PC-9 (cell line): ENCODE measurements at regions not wholly inside any gene's neighbourhood (a gene's known extent, or its start where the extent isn't known, plus 50 kb on each side); places are given as distances from the start of the nearest gene placed in this dataset.

ENCODE experiments used
- EZH2 ChIP-seq: fragments of 200-600 bp; sonication (generic); IDR thresholded peaks from 2 replicates; pipeline ENCODE4 v1.8.0; 2017; ENCODE audit warnings: antibody characterized with exemption, low read depth
- TF ChIP-seq, protein P1 (sequence below): fragments of 200-600 bp; sonication (generic); conservative IDR thresholded peaks from 2 replicates; pipeline ENCODE4 v1.6.1; 2017; ENCODE audit warnings: mixed run types, antibody characterized with exemption, mild to moderate bottlenecking, moderate library complexity

DNA sequence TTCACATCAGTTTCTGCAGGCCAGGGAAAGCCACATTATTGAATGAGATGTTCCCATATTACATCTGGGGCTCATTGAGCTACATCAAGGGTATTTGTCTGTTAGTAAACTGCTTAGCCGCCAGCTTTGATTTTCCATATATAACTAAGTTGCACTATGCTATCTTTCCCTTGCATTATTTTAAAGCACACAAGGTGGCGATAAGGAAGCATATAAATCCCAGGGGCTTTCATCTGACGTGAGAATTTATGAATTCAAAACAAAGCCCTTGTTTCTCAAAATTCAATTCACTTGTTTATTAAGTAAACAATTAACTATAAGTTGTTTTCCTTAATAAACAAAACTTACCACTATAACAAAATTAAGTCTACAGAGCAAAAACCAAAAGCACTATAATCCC, 334.1 kb upstream of the TPK1 start:
- TF ChIP-seq, protein P1, sequence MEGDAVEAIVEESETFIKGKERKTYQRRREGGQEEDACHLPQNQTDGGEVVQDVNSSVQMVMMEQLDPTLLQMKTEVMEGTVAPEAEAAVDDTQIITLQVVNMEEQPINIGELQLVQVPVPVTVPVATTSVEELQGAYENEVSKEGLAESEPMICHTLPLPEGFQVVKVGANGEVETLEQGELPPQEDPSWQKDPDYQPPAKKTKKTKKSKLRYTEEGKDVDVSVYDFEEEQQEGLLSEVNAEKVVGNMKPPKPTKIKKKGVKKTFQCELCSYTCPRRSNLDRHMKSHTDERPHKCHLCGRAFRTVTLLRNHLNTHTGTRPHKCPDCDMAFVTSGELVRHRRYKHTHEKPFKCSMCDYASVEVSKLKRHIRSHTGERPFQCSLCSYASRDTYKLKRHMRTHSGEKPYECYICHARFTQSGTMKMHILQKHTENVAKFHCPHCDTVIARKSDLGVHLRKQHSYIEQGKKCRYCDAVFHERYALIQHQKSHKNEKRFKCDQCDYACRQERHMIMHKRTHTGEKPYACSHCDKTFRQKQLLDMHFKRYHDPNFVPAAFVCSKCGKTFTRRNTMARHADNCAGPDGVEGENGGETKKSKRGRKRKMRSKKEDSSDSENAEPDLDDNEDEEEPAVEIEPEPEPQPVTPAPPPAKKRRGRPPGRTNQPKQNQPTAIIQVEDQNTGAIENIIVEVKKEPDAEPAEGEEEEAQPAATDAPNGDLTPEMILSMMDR = peak; percentile 52
- no peak for TF ChIP-seq EZH2
